ENCODE measurements at regions not wholly inside any gene's neighbourhood (a gene's known extent, or its start where the extent isn't known, plus 50 kb on each side); places are given as distances from the start of the nearest gene placed in this dataset.

DNA sequence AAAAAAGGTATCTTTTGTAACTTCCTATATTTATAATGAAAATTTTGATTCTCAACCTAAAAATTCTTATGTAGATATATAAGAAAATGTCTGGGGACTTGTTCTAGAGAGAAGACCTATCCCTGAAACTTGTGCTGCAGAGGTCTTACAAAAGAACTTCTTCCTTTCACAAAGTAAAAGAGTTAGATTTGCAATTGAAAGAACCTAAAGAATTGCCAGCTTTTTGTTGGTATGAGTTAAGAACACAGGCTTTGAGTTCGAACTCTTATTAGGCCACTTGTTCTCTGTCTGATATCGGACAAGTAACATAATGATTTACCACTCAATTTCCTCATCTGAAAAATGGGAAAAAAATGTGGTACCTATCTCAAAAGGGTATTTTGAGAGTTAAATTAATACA, 162.0 kb upstream of the LAMA2 start:
- Histone ChIP-seq H3K4me3 (ENCODE audit: low read length in 3 of 3) (no peak overlapping the region), H3K27me3 (ENCODE audit: control insufficient read depth, insufficient read depth, low read length) (no peaks in the 10 kb centered on the region), H3K36me3 (ENCODE audit: control insufficient read depth in 2 of 3, insufficient read depth in 3 of 3, low read length in 3 of 3) (no peaks in the 10 kb centered on the region), H3K9ac (ENCODE audit: low read length in 3 of 3) (no peak overlapping the region), H3K27ac (ENCODE audit: low read depth in 2 of 2, low read length in 2 of 2) (no peak overlapping the region), H3K9me3 (ENCODE audit: control insufficient read depth in 2 of 3, insufficient read depth in 1 of 3, low read length in 3 of 3) (no peaks in the 10 kb centered on the region), H3K4me1 (ENCODE audit: control insufficient read depth in 2 of 3, insufficient read depth in 2 of 3, low read depth in 1 of 3, low read length in 3 of 3) (no peaks in the 10 kb centered on the region)
- intact Hi-C loops (cut with DNase I): no loop called here
- TF ChIP-seq, protein P1, sequence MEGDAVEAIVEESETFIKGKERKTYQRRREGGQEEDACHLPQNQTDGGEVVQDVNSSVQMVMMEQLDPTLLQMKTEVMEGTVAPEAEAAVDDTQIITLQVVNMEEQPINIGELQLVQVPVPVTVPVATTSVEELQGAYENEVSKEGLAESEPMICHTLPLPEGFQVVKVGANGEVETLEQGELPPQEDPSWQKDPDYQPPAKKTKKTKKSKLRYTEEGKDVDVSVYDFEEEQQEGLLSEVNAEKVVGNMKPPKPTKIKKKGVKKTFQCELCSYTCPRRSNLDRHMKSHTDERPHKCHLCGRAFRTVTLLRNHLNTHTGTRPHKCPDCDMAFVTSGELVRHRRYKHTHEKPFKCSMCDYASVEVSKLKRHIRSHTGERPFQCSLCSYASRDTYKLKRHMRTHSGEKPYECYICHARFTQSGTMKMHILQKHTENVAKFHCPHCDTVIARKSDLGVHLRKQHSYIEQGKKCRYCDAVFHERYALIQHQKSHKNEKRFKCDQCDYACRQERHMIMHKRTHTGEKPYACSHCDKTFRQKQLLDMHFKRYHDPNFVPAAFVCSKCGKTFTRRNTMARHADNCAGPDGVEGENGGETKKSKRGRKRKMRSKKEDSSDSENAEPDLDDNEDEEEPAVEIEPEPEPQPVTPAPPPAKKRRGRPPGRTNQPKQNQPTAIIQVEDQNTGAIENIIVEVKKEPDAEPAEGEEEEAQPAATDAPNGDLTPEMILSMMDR (IDR thresholded peaks at IDR 0.05; ENCODE audit: borderline replicate concordance, extremely low read depth, insufficient read depth): no peak
- DNase-seq: no peak
- no peak for FAIRE-seq

DNA sequence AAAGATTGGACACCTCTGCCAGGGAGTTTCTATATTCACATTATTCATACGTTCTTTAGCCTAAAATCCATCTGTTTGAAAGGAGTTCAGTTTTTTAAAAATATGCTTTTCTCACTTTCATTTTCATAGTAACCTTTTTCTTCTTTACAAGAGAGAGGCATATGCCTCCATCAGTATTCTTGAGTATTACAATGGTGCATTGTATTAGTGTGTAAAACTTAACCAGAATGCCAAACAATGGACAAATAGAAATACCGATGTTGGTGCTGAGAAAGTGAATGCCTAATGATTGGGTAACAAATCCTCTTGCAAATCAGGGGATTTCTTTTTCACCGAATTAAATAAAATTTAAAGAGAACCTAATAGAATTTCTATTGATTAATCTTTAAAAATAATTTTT, 163.2 kb upstream of the LAMA2 start:
- FAIRE-seq (no peak), DNase-seq (no peak)
- no peak overlapping the region for H3K4me3 ChIP-seq (ENCODE audit: low read length in 3 of 3)
- no peaks in the 10 kb centered on the region for H3K36me3 ChIP-seq (ENCODE audit: control insufficient read depth in 2 of 3, insufficient read depth in 3 of 3, low read length in 3 of 3)
- H3K27me3 ChIP-seq (ENCODE audit: control insufficient read depth, insufficient read depth, low read length): no peaks in the 10 kb centered on the region
- H3K9me3 ChIP-seq (ENCODE audit: control insufficient read depth in 2 of 3, insufficient read depth in 1 of 3, low read length in 3 of 3): no peaks in the 10 kb centered on the region
- no peak overlapping the region for H3K27ac ChIP-seq (ENCODE audit: low read depth in 2 of 2, low read length in 2 of 2)
- TF ChIP-seq, protein P1 (IDR thresholded peaks at IDR 0.05; ENCODE audit: borderline replicate concordance, extremely low read depth, insufficient read depth): no peak
- intact Hi-C loops (cut with DNase I): no loop called here
- H3K9ac ChIP-seq (ENCODE audit: low read length in 3 of 3): no peak overlapping the region
- no peaks in the 10 kb centered on the region for H3K4me1 ChIP-seq (ENCODE audit: control insufficient read depth in 2 of 3, insufficient read depth in 2 of 3, low read depth in 1 of 3, low read length in 3 of 3)

- H3K9me3 ChIP-seq (ENCODE audit: control insufficient read depth in 2 of 3, insufficient read depth in 1 of 3, low read length in 3 of 3): no peaks in the 10 kb centered on the region
- FAIRE-seq (peak; percentile 80), DNase-seq (peak in 2 of 5 donors; percentile 3 to 4)
- H3K4me1 ChIP-seq (ENCODE audit: control insufficient read depth in 2 of 3, insufficient read depth in 2 of 3, low read depth in 1 of 3, low read length in 3 of 3): no peaks in the 10 kb centered on the region
- no peak overlapping the region for H3K27ac ChIP-seq (ENCODE audit: low read depth in 2 of 2, low read length in 2 of 2)
- no peak overlapping the region for H3K4me3 ChIP-seq (ENCODE audit: low read length in 3 of 3)
- TF ChIP-seq, protein P1 (IDR thresholded peaks at IDR 0.05; ENCODE audit: borderline replicate concordance, extremely low read depth, insufficient read depth): no peak
- H3K27me3 ChIP-seq (ENCODE audit: control insufficient read depth, insufficient read depth, low read length): no peaks in the 10 kb centered on the region
- intact Hi-C loops (cut with DNase I): no loop called here
- H3K36me3 ChIP-seq (ENCODE audit: control insufficient read depth in 2 of 3, insufficient read depth in 3 of 3, low read length in 3 of 3): no peaks in the 10 kb centered on the region
- no peak overlapping the region for H3K9ac ChIP-seq (ENCODE audit: low read length in 3 of 3)
Measured at GRCh38 chr6:128713461-128713860, 169.5 kb upstream of the LAMA2 start.

DNA sequence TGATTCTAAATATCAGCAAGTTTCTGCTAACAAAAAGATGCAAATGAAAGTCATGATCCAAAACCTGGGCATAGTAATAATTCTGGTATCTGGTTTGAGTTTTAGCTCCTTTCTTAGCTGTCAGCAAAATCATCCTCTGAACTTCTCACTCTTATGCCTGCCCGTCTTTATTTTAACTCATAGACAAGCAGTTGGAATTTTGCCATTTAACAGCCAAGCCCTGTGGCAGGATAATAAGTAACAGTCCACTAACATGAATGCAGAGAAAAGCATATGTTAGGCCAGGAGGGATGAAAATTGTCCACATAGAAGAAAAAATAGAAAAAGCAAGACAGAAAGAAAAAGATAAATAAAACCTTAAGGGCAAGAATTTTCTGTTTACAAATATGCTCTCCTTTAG, 170.0 kb upstream of the LAMA2 start:
- Histone ChIP-seq H3K36me3 (ENCODE audit: control insufficient read depth in 2 of 3, insufficient read depth in 3 of 3, low read length in 3 of 3) (no peaks in the 10 kb centered on the region), H3K9ac (ENCODE audit: low read length in 3 of 3) (no peak overlapping the region), H3K4me3 (ENCODE audit: low read length in 3 of 3) (no peak overlapping the region), H3K27ac (ENCODE audit: low read depth in 2 of 2, low read length in 2 of 2) (no peak overlapping the region), H3K4me1 (ENCODE audit: control insufficient read depth in 2 of 3, insufficient read depth in 2 of 3, low read depth in 1 of 3, low read length in 3 of 3) (no peaks in the 10 kb centered on the region), H3K9me3 (ENCODE audit: control insufficient read depth in 2 of 3, insufficient read depth in 1 of 3, low read length in 3 of 3) (no peaks in the 10 kb centered on the region), H3K27me3 (ENCODE audit: control insufficient read depth, insufficient read depth, low read length) (no peaks in the 10 kb centered on the region)
- DNase-seq (peak in 1 of 5 donors; percentile 4), FAIRE-seq (no peak)
- TF ChIP-seq, protein P1 (IDR thresholded peaks at IDR 0.05; ENCODE audit: borderline replicate concordance, extremely low read depth, insufficient read depth): no peak
- intact Hi-C loops (cut with DNase I): no loop called here

All from kidney (tissue), 13 donors.